H1 (cell line): ENCODE measurements at regions not wholly inside any gene's neighbourhood (a gene's known extent, or its start where the extent isn't known, plus 50 kb on each side); places are given as distances from the start of the nearest gene placed in this dataset.

ENCODE experiments used
- SRF ChIP-seq: IDR thresholded peaks from 2 replicates; pipeline ENCODE4 v1.6.1; 2011; ENCODE audit warnings: mild to moderate bottlenecking, low read depth, low read length, moderate library complexity

DNA sequence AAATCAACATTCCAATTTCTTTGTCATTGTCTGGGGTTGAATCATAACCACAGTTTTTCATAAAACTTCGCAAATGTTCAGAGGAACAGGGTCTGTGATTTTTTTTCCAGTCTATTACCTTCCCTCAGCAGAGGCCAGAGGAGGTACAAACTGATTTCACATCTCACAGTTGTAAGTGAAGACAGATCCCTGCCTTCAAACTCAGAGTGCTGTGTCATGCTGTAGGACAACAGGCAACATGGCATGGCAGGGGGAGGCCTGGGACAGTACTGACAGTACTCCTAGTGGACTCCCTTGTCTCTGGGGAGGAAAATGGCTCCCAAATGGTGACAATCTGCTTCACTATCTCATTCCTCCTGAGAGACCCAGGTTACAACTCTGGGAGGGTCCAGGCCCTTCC is 308.6 kb downstream of the CDC5L start (continued):
- no peak for TF ChIP-seq SRF
